Thyroid gland (tissue), 4 donors: ENCODE measurements at regions not wholly inside any gene's neighbourhood (a gene's known extent, or its start where the extent isn't known, plus 50 kb on each side); places are given as distances from the start of the nearest gene placed in this dataset.

Source experiments
- DNase-seq, 2 donors: peaks; one replicate each; pipeline ENCODE4 v3.0.0-alpha.2; 2019
- H3K27ac ChIP-seq, 3 donors: fragments of 200-600 bp; sonication (generic); 1 replicate in 2 of 3; 2 replicates in 1 of 3; pipeline ENCODE4 v1.5.1; 2016 to 2019; ENCODE audit warnings: mild to moderate bottlenecking in 1 of 3, moderate library complexity in 1 of 3
- H3K27me3 ChIP-seq: fragments of 200-600 bp; sonication (generic); one replicate; pipeline ENCODE4 v1.5.1; 2019
- H3K36me3 ChIP-seq, 2 donors: fragments of 200-600 bp; sonication (generic); one replicate each; pipeline ENCODE4 v1.5.1; 2016 to 2019
- H3K4me1 ChIP-seq, 2 donors: fragments of 200-600 bp; sonication (generic); one replicate each; pipeline ENCODE4 v1.5.1; 2017 to 2019
- H3K4me3 ChIP-seq, 3 donors: fragments of 200-600 bp; sonication (generic); replicated peaks in 1 of 3; 1 replicate in 2 of 3; 2 replicates in 1 of 3; pipeline ENCODE4 v1.5.1; 2016; ENCODE audit warnings: mild to moderate bottlenecking in 1 of 3
- H3K9me3 ChIP-seq: fragments of 200-600 bp; sonication (generic); one replicate; pipeline ENCODE4 v1.5.1; 2017
- CTCF ChIP-seq, 6 experiments: fragments of 200-600 bp in 3 of 6; fragments of 450-650 bp in 3 of 6; sonication (generic) in 3 of 6; IDR thresholded peaks; one replicate each; pipeline ENCODE4 v1.5.1; 2016 to 2019; ENCODE audit warnings: antibody characterized with exemption in 6 of 6, mild to moderate bottlenecking in 2 of 6, inconsistent platforms in 1 of 6, moderate library complexity in 1 of 6
- POLR2A ChIP-seq, 2 donors: fragments of 450-650 bp; IDR thresholded peaks; one replicate each; pipeline ENCODE4 v1.6.1; 2017; ENCODE audit warnings: antibody characterized with exemption in 2 of 2, mild to moderate bottlenecking in 2 of 2, moderate library complexity in 1 of 2
- WGBS, 2 donors: methylation state at CpG; one replicate each; pipeline ENCODE4 v1.1.5; 2017; 5-methylcytosine and 5-hydroxymethylcytosine counted together
- intact Hi-C: fragments of 100-400 bp; cut with DNase I; formaldehyde crosslinking; loops from one replicate; pipeline ENCODE4 v1.15.1; 2023

GRCh38 chr20:60877071-60877857 is 374.8 kb upstream of the CDH4 start:
- no peak for DNase-seq
- intact Hi-C loops = no loop called here
- no peak overlapping the region for H3K27ac ChIP-seq
- H3K4me1 ChIP-seq = no peaks in the 10 kb centered on the region
- 76 to 82% methylated on average over 14 of the region's 14 CpGs for WGBS, 2 donors
- no peak overlapping the region for H3K4me3 ChIP-seq
- H3K9me3 ChIP-seq = no peaks in the 10 kb centered on the region
- H3K36me3 ChIP-seq = no peaks in the 10 kb centered on the region
- no peak for TF ChIP-seq POLR2A (IDR thresholded peaks at IDR 0.05)
- TF ChIP-seq CTCF (IDR thresholded peaks at IDR 0.05) = no peak
- H3K27me3 ChIP-seq = no peaks in the 10 kb centered on the region

- no peak for DNase-seq
- Histone ChIP-seq H3K27ac (no peak overlapping the region), H3K4me3 (no peak overlapping the region), H3K4me1 (no peaks in the 10 kb centered on the region), H3K9me3 (no peaks in the 10 kb centered on the region), H3K36me3 (no peaks in the 10 kb centered on the region), H3K27me3 (no peaks in the 10 kb centered on the region)
- WGBS, 2 donors = 76 to 79% methylated on average over 6 of the region's 6 CpGs
- no peak for TF ChIP-seq CTCF (IDR thresholded peaks at IDR 0.05)
- TF ChIP-seq POLR2A (IDR thresholded peaks at IDR 0.05) = no peak
- intact Hi-C loops = no loop called here
Observed at GRCh38 chr20:60882836-60883235, 369.2 kb upstream of the CDH4 start.

GRCh38 chr20:60883496-60883895 is 368.6 kb upstream of the CDH4 start:
- Histone ChIP-seq H3K27me3 (no peaks in the 10 kb centered on the region), H3K27ac (no peak overlapping the region), H3K4me1 (no peaks in the 10 kb centered on the region), H3K36me3 (no peaks in the 10 kb centered on the region), H3K9me3 (no peaks in the 10 kb centered on the region), H3K4me3 (no peak overlapping the region)
- TF ChIP-seq CTCF (IDR thresholded peaks at IDR 0.05) (no peak), POLR2A (IDR thresholded peaks at IDR 0.05) (no peak)
- intact Hi-C loops = no loop called here
- 71 to 85% methylated on average over 4 of the region's 4 CpGs for WGBS, 2 donors
- no peak for DNase-seq

GRCh38 chr20:60884277-60884676 is 367.8 kb upstream of the CDH4 start:
- WGBS, 2 donors = 94 to 95% methylated on average over 3 of the region's 3 CpGs
- no peaks in the 10 kb centered on the region for H3K9me3 ChIP-seq
- no peaks in the 10 kb centered on the region for H3K36me3 ChIP-seq
- no peaks in the 10 kb centered on the region for H3K4me1 ChIP-seq
- no peak overlapping the region for H3K27ac ChIP-seq
- no peak overlapping the region for H3K4me3 ChIP-seq
- TF ChIP-seq POLR2A (IDR thresholded peaks at IDR 0.05) = no peak
- TF ChIP-seq CTCF (IDR thresholded peaks at IDR 0.05) = no peak
- intact Hi-C loops = no loop called here
- no peaks in the 10 kb centered on the region for H3K27me3 ChIP-seq
- DNase-seq = no peak

GRCh38 chr20:60888771-60889170 is 363.3 kb upstream of the CDH4 start:
- TF ChIP-seq POLR2A (IDR thresholded peaks at IDR 0.05) (no peak), CTCF (IDR thresholded peaks at IDR 0.05) (no peak)
- H3K36me3 ChIP-seq = no peaks in the 10 kb centered on the region
- 88 to 96% methylated on average over 8 of the region's 8 CpGs for WGBS, 2 donors
- intact Hi-C loops = no loop called here
- DNase-seq = no peak
- no peaks in the 10 kb centered on the region for H3K27me3 ChIP-seq
- no peaks in the 10 kb centered on the region for H3K9me3 ChIP-seq
- no peaks in the 10 kb centered on the region for H3K4me1 ChIP-seq
- H3K27ac ChIP-seq = no peak overlapping the region
- H3K4me3 ChIP-seq = no peak overlapping the region
